OCI-LY1 (cell line): ENCODE measurements at regions not wholly inside any gene's neighbourhood (a gene's known extent, or its start where the extent isn't known, plus 50 kb on each side); places are given as distances from the start of the nearest gene placed in this dataset.

ENCODE experiments used
- EZH2 ChIP-seq: fragments of 200-600 bp; sonication (generic), shearing (Covaris generic); IDR thresholded peaks from 2 replicates; pipeline ENCODE4 v1.8.0; 2017; ENCODE audit warnings: borderline replicate concordance, mixed run types, mild to moderate bottlenecking, antibody characterized with exemption, low read length, moderate library complexity, mixed read lengths
- TF ChIP-seq, protein P1 (sequence below): fragments of 200-600 bp; sonication (generic), shearing (Covaris generic); IDR thresholded peaks from 2 replicates; pipeline ENCODE4 v1.5.1; 2017; ENCODE audit warnings: mild to moderate bottlenecking, antibody characterized with exemption, low read length, moderate library complexity, mixed read lengths

DNA sequence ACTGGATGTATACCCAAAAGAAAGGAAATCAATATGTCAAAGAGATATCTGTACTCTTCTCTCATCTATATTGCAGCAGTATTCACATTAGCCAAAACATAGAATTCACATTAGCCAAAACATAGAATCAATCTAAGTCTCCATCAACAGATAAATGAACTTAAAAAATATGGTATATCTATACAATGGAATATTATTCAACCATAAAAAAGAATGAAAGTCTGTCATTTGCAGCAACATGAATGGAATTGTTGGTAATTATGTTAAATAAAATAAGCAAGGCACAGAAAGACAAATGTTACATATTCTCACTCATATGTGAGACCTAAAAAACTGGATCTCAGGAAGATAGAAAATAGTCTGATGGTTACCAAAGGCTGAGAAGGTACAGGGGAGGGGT lies 212.1 kb upstream of the ZC3H15 start:
- TF ChIP-seq, protein P1, sequence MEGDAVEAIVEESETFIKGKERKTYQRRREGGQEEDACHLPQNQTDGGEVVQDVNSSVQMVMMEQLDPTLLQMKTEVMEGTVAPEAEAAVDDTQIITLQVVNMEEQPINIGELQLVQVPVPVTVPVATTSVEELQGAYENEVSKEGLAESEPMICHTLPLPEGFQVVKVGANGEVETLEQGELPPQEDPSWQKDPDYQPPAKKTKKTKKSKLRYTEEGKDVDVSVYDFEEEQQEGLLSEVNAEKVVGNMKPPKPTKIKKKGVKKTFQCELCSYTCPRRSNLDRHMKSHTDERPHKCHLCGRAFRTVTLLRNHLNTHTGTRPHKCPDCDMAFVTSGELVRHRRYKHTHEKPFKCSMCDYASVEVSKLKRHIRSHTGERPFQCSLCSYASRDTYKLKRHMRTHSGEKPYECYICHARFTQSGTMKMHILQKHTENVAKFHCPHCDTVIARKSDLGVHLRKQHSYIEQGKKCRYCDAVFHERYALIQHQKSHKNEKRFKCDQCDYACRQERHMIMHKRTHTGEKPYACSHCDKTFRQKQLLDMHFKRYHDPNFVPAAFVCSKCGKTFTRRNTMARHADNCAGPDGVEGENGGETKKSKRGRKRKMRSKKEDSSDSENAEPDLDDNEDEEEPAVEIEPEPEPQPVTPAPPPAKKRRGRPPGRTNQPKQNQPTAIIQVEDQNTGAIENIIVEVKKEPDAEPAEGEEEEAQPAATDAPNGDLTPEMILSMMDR, result no peak
- TF ChIP-seq EZH2, result no peak
